Renal cortical epithelial cell (primary cell): ENCODE measurements at regions not wholly inside any gene's neighbourhood (a gene's known extent, or its start where the extent isn't known, plus 50 kb on each side); places are given as distances from the start of the nearest gene placed in this dataset.

Source experiments
- DNase-seq: peaks from one replicate; pipeline ENCODE4 v3.0.0-alpha.2; 2011; ENCODE audit warnings: low read depth

DNA sequence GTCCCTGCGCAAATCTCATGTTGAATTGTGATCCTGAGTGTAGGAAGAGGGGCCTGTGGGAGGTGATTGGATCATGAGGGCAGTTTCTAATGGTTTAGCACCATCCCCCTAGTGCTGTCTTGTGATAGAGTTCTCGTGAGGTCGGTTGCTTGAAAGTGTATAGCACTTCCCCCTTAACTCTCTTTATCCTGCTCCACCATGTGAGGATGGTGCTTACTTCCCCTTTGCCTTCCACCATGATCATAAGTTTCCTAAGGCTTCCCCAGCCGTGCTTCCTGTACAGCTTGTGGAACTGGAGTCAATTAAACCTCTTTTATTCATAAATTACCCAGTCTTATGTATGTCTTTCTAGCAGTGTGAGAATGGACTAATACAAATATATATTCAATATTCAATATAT is 303.7 kb upstream of the SEL1L start:
- DNase-seq, result no peak

- DNase-seq, result no peak
Observed at GRCh38 chr14:81839056-81839455, 305.4 kb upstream of the SEL1L start.

GRCh38 chr14:81841346-81841745 is 307.7 kb upstream of the SEL1L start:
- no peak for DNase-seq

- DNase-seq, result no peak
Observed at GRCh38 chr14:81849714-81850113, 316.1 kb upstream of the SEL1L start.

DNA sequence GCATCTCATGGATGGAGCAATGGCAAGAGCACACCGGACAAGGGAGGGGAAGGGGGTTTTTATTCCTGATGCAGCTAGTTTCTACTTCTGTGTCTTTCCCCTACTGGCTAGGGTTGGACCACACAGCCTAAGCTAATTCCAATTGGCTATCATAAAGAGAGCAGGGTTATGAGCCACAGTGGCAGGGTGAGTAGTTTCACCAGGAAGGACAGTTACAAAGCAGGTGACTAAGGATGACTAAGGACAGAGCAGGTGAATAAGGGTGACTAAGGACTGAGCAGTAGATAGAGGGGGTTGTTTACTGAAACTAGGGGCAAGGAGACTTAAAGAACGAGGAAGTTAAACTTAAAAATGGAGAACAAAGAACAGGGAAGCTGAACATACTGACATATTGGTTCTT is 321.4 kb upstream of the SEL1L start:
- DNase-seq, result no peak

- DNase-seq, result no peak
Observed at GRCh38 chr14:81859046-81859445, 325.4 kb upstream of the SEL1L start.

DNA sequence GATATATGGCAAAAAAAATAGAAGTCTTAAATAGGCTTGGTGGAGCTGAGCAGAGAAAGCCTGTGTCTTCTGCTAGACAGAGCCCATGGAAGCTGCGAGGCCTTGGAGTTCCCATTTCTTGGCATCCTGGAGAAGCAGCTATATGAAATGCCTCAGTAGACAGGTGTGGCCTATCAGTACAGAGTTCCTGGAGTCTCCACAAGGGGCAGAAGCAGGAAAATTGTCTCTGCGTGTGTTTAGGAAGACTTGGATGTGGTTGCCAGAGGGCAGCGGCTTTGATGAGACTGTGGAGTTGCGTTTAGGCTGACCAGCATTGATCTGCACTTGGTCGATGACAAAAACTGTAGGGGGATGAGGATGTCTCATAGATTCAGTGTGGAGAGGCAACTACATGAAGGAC is 334.5 kb upstream of the SEL1L start:
- no peak for DNase-seq

GRCh38 chr14:81871706-81872105 is 338.1 kb upstream of the SEL1L start:
- no peak for DNase-seq

GRCh38 chr14:81884382-81884781 is 350.7 kb upstream of the SEL1L start:
- no peak for DNase-seq

- DNase-seq, result no peak
Observed at GRCh38 chr14:81886588-81886987, 352.9 kb upstream of the SEL1L start.

DNA sequence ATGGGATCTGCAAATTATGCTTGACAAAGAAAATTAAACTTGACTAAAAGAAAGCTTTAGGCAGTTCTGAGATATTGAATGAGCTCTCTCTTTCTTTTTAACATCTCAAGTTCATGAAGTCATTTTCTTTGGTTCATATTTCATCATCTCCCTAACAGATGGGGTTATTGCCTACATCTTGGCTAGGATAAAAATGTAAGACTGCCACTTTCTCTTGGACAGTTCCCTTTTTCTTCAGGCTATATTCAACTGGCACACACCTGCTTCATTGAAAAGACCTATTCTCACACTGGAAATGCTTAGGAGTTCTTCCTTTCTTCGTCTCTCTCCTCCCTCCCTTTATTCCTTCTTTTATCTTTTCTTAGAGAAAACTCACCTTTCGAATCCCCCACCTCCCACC is 355.9 kb upstream of the SEL1L start:
- DNase-seq, result no peak

GRCh38 chr14:81890020-81890419 is 356.4 kb upstream of the SEL1L start:
- no peak for DNase-seq

DNA sequence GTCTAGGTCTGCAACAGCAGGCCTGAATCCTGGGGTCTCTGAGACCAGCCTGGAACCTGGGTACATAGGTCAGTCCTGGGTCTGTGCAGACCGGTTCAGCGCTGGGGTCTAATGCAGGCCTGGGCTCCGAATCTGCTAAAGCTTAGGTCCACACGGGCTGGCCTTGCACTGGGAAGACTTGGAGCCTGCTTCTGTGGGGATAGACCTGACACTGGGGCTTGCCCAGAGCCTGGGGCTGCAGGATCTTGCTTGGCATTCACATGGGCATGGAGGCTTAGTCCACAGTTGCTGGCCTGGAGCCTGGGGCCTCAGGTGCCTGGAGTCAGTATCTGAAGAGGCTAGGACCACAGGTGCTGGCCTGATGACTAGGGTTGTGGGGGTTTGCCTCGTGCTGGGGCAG is 369.8 kb upstream of the SEL1L start:
- DNase-seq, result no peak

GRCh38 chr14:81927070-81927469 is 393.4 kb upstream of the SEL1L start:
- DNase-seq, result no peak

DNA sequence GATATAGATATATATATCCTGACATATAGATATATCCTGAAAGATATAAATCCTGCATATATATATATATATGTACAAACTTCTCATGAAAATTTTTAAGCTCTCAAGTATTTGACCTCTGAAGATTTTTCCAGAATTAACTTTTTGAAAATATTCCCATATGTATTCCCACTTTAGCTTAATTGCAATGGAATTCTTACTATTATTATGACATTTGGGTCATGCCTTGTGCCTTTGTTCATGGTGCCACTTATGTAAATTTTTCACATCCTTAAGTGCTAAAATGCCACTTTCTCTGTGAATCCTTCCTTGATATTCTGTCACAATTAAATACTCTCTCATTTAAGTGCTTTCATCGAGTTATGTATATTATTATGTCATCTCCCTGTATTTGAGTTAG is 398.2 kb upstream of the SEL1L start:
- no peak for DNase-seq

GRCh38 chr14:81936348-81936747 is 402.7 kb upstream of the SEL1L start:
- no peak for DNase-seq

DNA sequence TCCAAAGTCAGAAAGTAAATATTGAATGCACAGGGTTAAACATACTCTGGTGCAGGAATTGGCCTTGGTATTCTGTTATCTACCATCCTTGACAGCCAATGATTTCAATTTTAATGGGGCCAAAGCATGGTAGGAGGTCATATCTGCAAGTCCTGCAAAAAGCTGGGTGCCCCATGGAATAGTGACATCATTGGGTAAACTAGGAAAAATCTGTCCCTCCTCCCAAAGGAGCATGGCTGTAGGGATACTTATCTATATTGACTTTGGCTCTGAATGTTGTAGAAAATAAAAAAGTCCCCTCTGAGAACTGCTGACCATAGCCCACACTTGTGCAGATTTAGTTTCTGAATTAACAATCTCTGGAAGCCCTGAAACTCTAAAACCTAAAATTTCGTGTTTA is 403.2 kb upstream of the SEL1L start:
- DNase-seq, result no peak

GRCh38 chr14:81938341-81938740 is 404.7 kb upstream of the SEL1L start:
- no peak for DNase-seq

- DNase-seq, result no peak
Observed at GRCh38 chr14:81940651-81941050, 407.0 kb upstream of the SEL1L start.

GRCh38 chr14:81942071-81942470 is 408.4 kb upstream of the SEL1L start:
- DNase-seq, result no peak

GRCh38 chr14:81946375-81946774 is 412.7 kb upstream of the SEL1L start:
- no peak for DNase-seq

DNA sequence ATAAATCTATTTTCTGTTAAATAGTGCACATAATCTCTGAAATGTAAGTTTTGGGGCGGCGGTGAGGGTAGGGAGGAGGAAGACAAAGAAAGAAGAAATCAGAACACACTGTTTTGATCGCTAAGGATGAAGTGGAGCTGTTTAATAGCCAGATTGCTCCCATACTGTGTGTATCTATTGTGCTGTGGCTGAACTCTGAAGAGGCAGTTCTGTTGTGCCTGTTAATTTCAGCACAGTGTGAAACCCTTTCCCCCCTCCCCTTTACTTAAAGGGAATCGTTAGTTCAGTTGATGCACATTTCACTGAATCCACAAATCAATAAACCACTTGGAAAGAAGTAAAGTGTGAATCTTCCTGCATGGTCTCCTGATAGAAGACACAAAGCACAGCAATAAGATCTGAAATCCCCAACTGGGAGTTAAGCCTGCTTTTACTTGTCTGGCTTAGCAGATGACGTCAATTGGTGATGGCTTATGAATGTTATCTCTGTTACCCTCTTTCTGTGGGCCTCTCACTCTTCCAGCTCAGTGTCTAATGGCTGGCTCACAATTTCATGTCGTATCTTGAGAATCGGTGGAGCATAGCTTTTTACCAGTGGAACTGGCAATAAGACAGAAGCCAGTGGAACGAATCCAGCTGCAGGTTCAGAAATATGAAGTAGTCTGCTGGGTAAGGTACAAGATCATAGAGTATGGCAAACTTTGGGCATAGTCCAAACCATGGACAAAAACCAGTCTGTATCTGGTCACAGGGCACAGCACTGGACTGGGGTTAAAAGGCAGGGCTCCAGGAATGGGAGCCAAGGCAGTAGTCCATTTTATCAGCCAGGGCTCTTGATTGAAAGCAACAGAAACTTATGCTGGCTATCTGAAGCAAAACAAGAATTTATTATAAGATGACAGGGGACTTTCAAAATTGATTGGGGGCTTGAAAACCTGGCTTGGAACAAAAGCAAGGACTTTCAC is 413.5 kb upstream of the SEL1L start:
- no peak for DNase-seq

DNA sequence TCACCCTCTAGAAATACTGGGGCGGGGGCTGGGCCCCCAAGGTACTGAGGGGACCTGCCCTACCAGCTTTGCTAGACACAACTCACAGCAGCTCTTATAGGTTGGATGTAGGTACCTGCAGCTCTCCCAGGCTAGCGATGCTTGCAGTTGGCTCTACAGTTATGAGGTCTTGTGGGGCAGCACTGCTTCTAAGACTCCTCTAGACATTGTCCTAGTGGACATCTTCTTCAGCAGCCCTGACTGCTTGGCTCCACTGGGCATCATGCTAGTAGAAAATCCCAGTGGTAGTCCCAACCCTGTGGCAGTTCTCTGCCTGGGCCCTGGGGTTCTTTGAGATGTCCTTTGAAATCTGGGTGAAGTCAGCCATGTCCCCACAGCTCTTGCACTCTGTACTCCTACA is 419.3 kb upstream of the SEL1L start:
- no peak for DNase-seq

- DNase-seq, result no peak
Observed at GRCh38 chr14:81953419-81953818, 419.8 kb upstream of the SEL1L start.
